GM12892 (cell line): ENCODE measurements at regions not wholly inside any gene's neighbourhood (a gene's known extent, or its start where the extent isn't known, plus 50 kb on each side); places are given as distances from the start of the nearest gene placed in this dataset.

Experiments
- POLR2A ChIP-seq: IDR thresholded peaks from 2 replicates; pipeline ENCODE4 v1.6.1; 2011; ENCODE audit warnings: low read depth, low read length, control low read depth
- POLR2AphosphoS5 ChIP-seq: IDR thresholded peaks from 2 replicates; pipeline ENCODE4 v1.6.1; 2011; ENCODE audit warnings: low read depth, low read length, control low read depth

DNA sequence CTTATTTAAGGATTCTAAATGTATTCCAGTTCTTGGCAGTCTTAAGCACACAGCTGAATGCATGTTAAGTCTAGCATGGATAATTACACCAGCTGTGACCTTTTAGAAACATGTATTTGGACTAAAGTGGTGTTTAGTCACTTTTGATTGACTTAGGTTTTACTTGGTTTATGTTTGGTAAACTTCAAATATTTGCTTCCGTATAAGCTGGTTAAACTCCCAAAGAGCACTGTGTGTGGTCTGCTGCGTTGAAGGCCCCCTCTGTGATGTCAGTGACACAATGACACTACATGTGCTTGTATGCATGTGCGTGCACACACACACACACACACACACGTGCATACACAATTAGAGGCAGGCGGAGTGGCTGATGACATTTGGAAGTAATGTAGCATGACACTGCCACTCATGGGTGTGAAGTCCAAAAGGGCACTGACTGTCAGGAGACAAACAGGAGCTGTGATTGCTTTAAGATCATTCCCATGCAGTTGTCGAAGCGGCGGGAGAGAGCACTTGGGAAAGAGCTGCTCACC lies 156.1 kb upstream of the CDH13 start:
- TF ChIP-seq POLR2AphosphoS5 (no peak), POLR2A (no peak)
